Caco-2 (cell line): ENCODE measurements at regions not wholly inside any gene's neighbourhood (a gene's known extent, or its start where the extent isn't known, plus 50 kb on each side); places are given as distances from the start of the nearest gene placed in this dataset.
"Not testable (repeated sequence)": the region's sequence is repeated elsewhere in the genome, so short reads cannot be mapped to it uniquely, and the experiment has no call there.

Experiments used
- BruUV-seq: library from RNA; stranded (reverse); fragments of 400-500 nt; replicated peaks from 2 replicates; lab custom pipeline; 2021; lab: Mats Ljungman, UMichigan
- CTCF ChIA-PET: fragments of 300-600 bp; sonication (Branson Sonifier 250); formaldehyde crosslinking; loops from one replicate; lab custom pipeline; 2022; ENCODE audit warnings: antibody characterized with exemption; lab: Charles Lee
- POLR2A ChIA-PET: fragments of 300-600 bp; sonication (Branson Sonifier 250); formaldehyde crosslinking; loops from one replicate; lab custom pipeline; 2022; ENCODE audit warnings: antibody characterized with exemption; lab: Charles Lee
- DNase-seq, 2 experiments: peaks; one replicate each; pipeline versions ENCODE4 v3.0.0 to v3.0.0-alpha.2; 2020 to 2022
- H3K27me3 ChIP-seq: replicated peaks from 2 replicates; pipeline ENCODE4 v1.6.0; 2011; ENCODE audit warnings: low read length; ENCODE audit not compliant: control insufficient read depth, insufficient read depth
- H3K36me3 ChIP-seq: 2 replicates; pipeline ENCODE4 v1.5.1; 2011; ENCODE audit warnings: low read length; ENCODE audit not compliant: control insufficient read depth, insufficient read depth
- H3K4me1 ChIP-seq: fragments of 250-450 bp; sonication (Bioruptor Pico); 2 replicates; pipeline ENCODE4 v1.5.1; 2020; ENCODE audit warnings: mild to moderate bottlenecking
- H3K4me3 ChIP-seq: 2 replicates; pipeline ENCODE4 v1.5.1; 2011; ENCODE audit warnings: low read depth, mild to moderate bottlenecking, control low read depth, low read length
- H3K9me3 ChIP-seq: fragments of 250-450 bp; sonication (Bioruptor Pico); 2 replicates; pipeline ENCODE4 v1.5.1; 2020; ENCODE audit warnings: mild to moderate bottlenecking, moderate library complexity
- H3K27ac Mint-ChIP-seq: one replicate; pipeline ENCODE4 v1.8.0; 2022; ENCODE audit warnings: mixed read lengths; ENCODE audit not compliant: unreplicated experiment
- H3K27me3 Mint-ChIP-seq: one replicate; pipeline ENCODE4 v1.8.0; 2022; ENCODE audit warnings: mixed read lengths; ENCODE audit not compliant: insufficient read depth, unreplicated experiment
- H3K36me3 Mint-ChIP-seq: one replicate; pipeline ENCODE4 v1.8.0; 2022; ENCODE audit warnings: mild to moderate bottlenecking, mixed read lengths; ENCODE audit not compliant: insufficient read depth, unreplicated experiment
- H3K4me1 Mint-ChIP-seq: one replicate; pipeline ENCODE4 v1.8.0; 2022; ENCODE audit warnings: low read depth, mixed read lengths; ENCODE audit not compliant: unreplicated experiment
- H3K4me3 Mint-ChIP-seq: one replicate; pipeline ENCODE4 v1.8.0; 2022; ENCODE audit warnings: mild to moderate bottlenecking, moderate library complexity, mixed read lengths; ENCODE audit not compliant: unreplicated experiment
- H3K9me3 Mint-ChIP-seq: one replicate; pipeline ENCODE4 v1.8.0; 2022; ENCODE audit warnings: mixed read lengths; ENCODE audit not compliant: unreplicated experiment
- CTCF ChIP-seq, 2 experiments: fragments of 200-600 bp in 1 of 2; IDR thresholded peaks; 1 replicate in 1 of 2; 2 replicates in 1 of 2; pipeline versions ENCODE4 v1.5.1 to v1.8.0; 2011 to 2022; ENCODE audit warnings: antibody characterized with exemption in 1 of 2, control low read depth in 1 of 2, inconsistent platforms in 1 of 2, low read depth in 1 of 2, low read length in 1 of 2, mild to moderate bottlenecking in 1 of 2, moderate library complexity in 1 of 2; ENCODE audit not compliant: insufficient read depth in 1 of 2, severe bottlenecking in 1 of 2, unreplicated experiment in 1 of 2
- intact Hi-C: fragments of 100-400 bp; cut with micrococcal nuclease; formaldehyde crosslinking; loops from one replicate; pipeline ENCODE4 v1.10.0; 2022; ENCODE audit not compliant: unreplicated experiment

- Mint-ChIP-seq H3K27me3 (peaks cover under 1% of the 10 kb centered on the region), H3K9me3 (no peaks in the 10 kb centered on the region), H3K4me3 (no peak overlapping the region), H3K36me3 (no peaks in the 10 kb centered on the region), H3K27ac (no peak overlapping the region), H3K4me1 (peaks cover 12% of the 10 kb centered on the region)
- Histone ChIP-seq H3K4me1 (0 out of 2 replicates have a peak, but pooled peaks cover 3% of the 10 kb centered on the region), H3K9me3 (no peaks in the 10 kb centered on the region), H3K36me3 (no peaks in the 10 kb centered on the region), H3K4me3 (no peak overlapping the region), H3K27me3 (no peaks in the 10 kb centered on the region)
- no TSS peak for BruUV-seq
- no peak for TF ChIP-seq CTCF (IDR thresholded peaks at IDR 0.05; ENCODE audit: insufficient read depth in 1 of 2, low read depth in 1 of 2, low read length in 1 of 2, severe bottlenecking in 1 of 2, unreplicated experiment in 1 of 2)
- intact Hi-C loops: loop anchor here (1.0 kb wide), 1 partner anchor 31 kb away; no protein-coding TSS in a partner anchor
- POLR2A ChIA-PET: no interaction called here
- CTCF ChIA-PET: no interaction called here
- DNase-seq: no peak
These were observed 90.3 kb upstream of the TMTC4 start for GRCh38 chr13:100764937-100765336.

- H3K9me3 ChIP-seq, H3K4me1 ChIP-seq, BruUV-seq, H3K27ac Mint-ChIP-seq, H3K9me3 Mint-ChIP-seq, H3K4me3 Mint-ChIP-seq, H3K27me3 ChIP-seq, DNase-seq, H3K27me3 Mint-ChIP-seq, H3K4me1 Mint-ChIP-seq, H3K36me3 ChIP-seq, H3K36me3 Mint-ChIP-seq, H3K4me3 ChIP-seq, intact Hi-C loops, POLR2A ChIA-PET: not testable (repeated sequence)
- CTCF ChIA-PET: interaction anchor here (0.6 kb wide), 1 partner anchor 8 kb away, joined by 3 read pairs; no protein-coding TSS in a partner anchor
These were observed 87.5 kb upstream of the TMTC4 start for GRCh38 chr13:100762126-100762525.

GRCh38 chr13:100755891-100756290 lies 81.3 kb upstream of the TMTC4 start:
- no peaks in the 10 kb centered on the region for H3K9me3 Mint-ChIP-seq
- Histone ChIP-seq H3K4me1 (no peaks in the 10 kb centered on the region), H3K9me3 (no peaks in the 10 kb centered on the region), H3K27me3 (no peaks in the 10 kb centered on the region), H3K36me3 (no peaks in the 10 kb centered on the region), H3K4me3 (no peak overlapping the region)
- intact Hi-C loops: no loop called here
- no peak overlapping the region for H3K27ac Mint-ChIP-seq
- POLR2A ChIA-PET: no interaction called here
- no TSS peak for BruUV-seq
- no peak for TF ChIP-seq CTCF (IDR thresholded peaks at IDR 0.05; ENCODE audit: insufficient read depth in 1 of 2, low read depth in 1 of 2, low read length in 1 of 2, severe bottlenecking in 1 of 2, unreplicated experiment in 1 of 2)
- no peaks in the 10 kb centered on the region for H3K4me1 Mint-ChIP-seq
- H3K4me3 Mint-ChIP-seq: no peak overlapping the region
- no peak for DNase-seq
- CTCF ChIA-PET: no interaction called here
- peaks cover 2% of the 10 kb centered on the region for H3K27me3 Mint-ChIP-seq
- no peaks in the 10 kb centered on the region for H3K36me3 Mint-ChIP-seq

- BruUV-seq: no TSS peak
- Histone ChIP-seq H3K36me3 (no peaks in the 10 kb centered on the region), H3K4me1 (no peaks in the 10 kb centered on the region), H3K4me3 (no peak overlapping the region), H3K9me3 (no peaks in the 10 kb centered on the region), H3K27me3 (no peaks in the 10 kb centered on the region)
- H3K27ac Mint-ChIP-seq: no peak overlapping the region
- TF ChIP-seq CTCF (IDR thresholded peaks at IDR 0.05; ENCODE audit: insufficient read depth in 1 of 2, low read depth in 1 of 2, low read length in 1 of 2, severe bottlenecking in 1 of 2, unreplicated experiment in 1 of 2): no peak
- H3K4me1 Mint-ChIP-seq: no peaks in the 10 kb centered on the region
- H3K27me3 Mint-ChIP-seq: no peaks in the 10 kb centered on the region
- ChIA-PET CTCF (no interaction called here), POLR2A (no interaction called here)
- no peaks in the 10 kb centered on the region for H3K9me3 Mint-ChIP-seq
- intact Hi-C loops: no loop called here
- no peak for DNase-seq
- no peak overlapping the region for H3K4me3 Mint-ChIP-seq
- no peaks in the 10 kb centered on the region for H3K36me3 Mint-ChIP-seq
These were observed 79.9 kb upstream of the TMTC4 start for GRCh38 chr13:100754459-100754858.
